DOHH2 (cell line): ENCODE measurements at regions not wholly inside any gene's neighbourhood (a gene's known extent, or its start where the extent isn't known, plus 50 kb on each side); places are given as distances from the start of the nearest gene placed in this dataset.

Source experiments
- H3F3A ChIP-seq: fragments of 200-600 bp; sonication (generic), shearing (Covaris generic); 2 replicates; pipeline ENCODE4 v1.6.0; 2016; ENCODE audit warnings: antibody characterized with exemption, mild to moderate bottlenecking; ENCODE audit not compliant: control insufficient read depth, insufficient read depth
- H3K27ac ChIP-seq: fragments of 200-600 bp; sonication (generic); 2 replicates; pipeline ENCODE4 v1.5.1; 2014; ENCODE audit warnings: low read depth, mild to moderate bottlenecking, low read length, moderate library complexity
- H3K27me3 ChIP-seq: fragments of 200-600 bp; sonication (generic); 2 replicates; pipeline ENCODE4 v1.6.1; 2014; ENCODE audit warnings: mild to moderate bottlenecking, low read length, mixed read lengths; ENCODE audit not compliant: control insufficient read depth
- H3K36me3 ChIP-seq: fragments of 200-600 bp; sonication (generic); 2 replicates; pipeline ENCODE4 v1.6.1; 2014; ENCODE audit warnings: mild to moderate bottlenecking, low read length, moderate library complexity, mixed read lengths; ENCODE audit not compliant: control insufficient read depth
- H3K4me1 ChIP-seq: fragments of 200-600 bp; sonication (generic); 2 replicates; pipeline ENCODE4 v1.6.1; 2014; ENCODE audit warnings: mild to moderate bottlenecking, low read length, mixed read lengths; ENCODE audit not compliant: control insufficient read depth
- H3K4me2 ChIP-seq: fragments of 200-600 bp; sonication (generic); 2 replicates; pipeline ENCODE4 v1.6.0; 2014; ENCODE audit warnings: mild to moderate bottlenecking, low read length, moderate library complexity
- H3K4me3 ChIP-seq: fragments of 200-600 bp; sonication (generic); 2 replicates; pipeline ENCODE4 v1.5.1; 2014; ENCODE audit warnings: mild to moderate bottlenecking, low read length, mixed read lengths
- H3K79me2 ChIP-seq: fragments of 200-600 bp; sonication (generic); 2 replicates; pipeline ENCODE4 v1.6.1; 2014; ENCODE audit warnings: mild to moderate bottlenecking, low read length, mixed read lengths; ENCODE audit not compliant: control insufficient read depth
- H3K9me2 ChIP-seq: fragments of 200-600 bp; sonication (generic); replicated peaks from 2 replicates; pipeline ENCODE4 v1.6.1; 2014; ENCODE audit warnings: mild to moderate bottlenecking, low read length, mixed read lengths; ENCODE audit not compliant: control insufficient read depth
- H3K9me3 ChIP-seq: fragments of 200-600 bp; sonication (generic); 2 replicates; pipeline ENCODE4 v1.6.1; 2014; ENCODE audit warnings: antibody characterized with exemption, low read length, mixed read lengths; ENCODE audit not compliant: control insufficient read depth, insufficient read depth
- H4K20me1 ChIP-seq: fragments of 200-600 bp; sonication (generic); 2 replicates; pipeline ENCODE4 v1.6.0; 2014; ENCODE audit warnings: low read depth, mild to moderate bottlenecking, antibody characterized with exemption, low read length, moderate library complexity; ENCODE audit not compliant: control insufficient read depth, insufficient read depth
- EZH2phosphoT487 ChIP-seq: fragments of 200-600 bp; sonication (generic); IDR thresholded peaks from 2 replicates; pipeline ENCODE4 v1.6.1; 2017; ENCODE audit warnings: borderline replicate concordance, mild to moderate bottlenecking, antibody characterized with exemption, low read length, moderate library complexity, mixed read lengths
- TF ChIP-seq, protein P1 (sequence below): fragments of 200-600 bp; sonication (generic); IDR thresholded peaks from one replicate; pipeline ENCODE4 v1.5.1; 2014; ENCODE audit warnings: antibody characterized with exemption, mild to moderate bottlenecking, low read depth, low read length; ENCODE audit not compliant: poor library complexity, severe bottlenecking

DNA sequence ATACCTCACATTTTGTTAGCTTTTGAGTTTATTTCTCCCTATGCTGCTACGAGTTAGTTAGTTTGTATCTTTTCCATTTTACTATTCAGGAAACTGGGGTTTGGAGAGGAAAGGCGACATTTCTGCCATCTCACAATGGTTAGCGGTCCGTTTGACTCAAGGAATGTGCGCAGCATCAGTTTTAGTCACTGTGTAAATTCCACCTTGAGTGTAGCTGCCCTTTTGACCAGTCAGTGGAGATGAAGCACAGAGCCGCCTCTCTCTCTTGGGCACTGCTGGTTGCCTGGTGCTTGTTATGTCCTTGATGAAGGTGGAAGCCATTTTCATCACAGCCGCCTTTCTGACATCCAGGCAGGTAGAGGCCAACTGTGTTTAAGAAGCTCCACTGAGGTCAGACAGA is 185.5 kb downstream of the SCP2D1 start:
- Histone ChIP-seq H3K27ac (no peak overlapping the region), H3K27me3 (no peaks in the 10 kb centered on the region), H3F3A (no peaks in the 10 kb centered on the region), H3K9me2 (no peaks in the 10 kb centered on the region), H3K36me3 (no peaks in the 10 kb centered on the region), H4K20me1 (no peaks in the 10 kb centered on the region), H3K4me2 (no peak overlapping the region), H3K79me2 (no peaks in the 10 kb centered on the region), H3K9me3 (no peaks in the 10 kb centered on the region), H3K4me1 (no peaks in the 10 kb centered on the region), H3K4me3 (no peak overlapping the region)
- TF ChIP-seq, protein P1, sequence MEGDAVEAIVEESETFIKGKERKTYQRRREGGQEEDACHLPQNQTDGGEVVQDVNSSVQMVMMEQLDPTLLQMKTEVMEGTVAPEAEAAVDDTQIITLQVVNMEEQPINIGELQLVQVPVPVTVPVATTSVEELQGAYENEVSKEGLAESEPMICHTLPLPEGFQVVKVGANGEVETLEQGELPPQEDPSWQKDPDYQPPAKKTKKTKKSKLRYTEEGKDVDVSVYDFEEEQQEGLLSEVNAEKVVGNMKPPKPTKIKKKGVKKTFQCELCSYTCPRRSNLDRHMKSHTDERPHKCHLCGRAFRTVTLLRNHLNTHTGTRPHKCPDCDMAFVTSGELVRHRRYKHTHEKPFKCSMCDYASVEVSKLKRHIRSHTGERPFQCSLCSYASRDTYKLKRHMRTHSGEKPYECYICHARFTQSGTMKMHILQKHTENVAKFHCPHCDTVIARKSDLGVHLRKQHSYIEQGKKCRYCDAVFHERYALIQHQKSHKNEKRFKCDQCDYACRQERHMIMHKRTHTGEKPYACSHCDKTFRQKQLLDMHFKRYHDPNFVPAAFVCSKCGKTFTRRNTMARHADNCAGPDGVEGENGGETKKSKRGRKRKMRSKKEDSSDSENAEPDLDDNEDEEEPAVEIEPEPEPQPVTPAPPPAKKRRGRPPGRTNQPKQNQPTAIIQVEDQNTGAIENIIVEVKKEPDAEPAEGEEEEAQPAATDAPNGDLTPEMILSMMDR = no peak
- TF ChIP-seq EZH2phosphoT487 = no peak

GRCh38 chr20:19000078-19000477 is 186.5 kb downstream of the SCP2D1 start:
- TF ChIP-seq EZH2phosphoT487 = no peak
- TF ChIP-seq, protein P1 = no peak
- Histone ChIP-seq H3F3A (no peaks in the 10 kb centered on the region), H3K9me2 (no peaks in the 10 kb centered on the region), H3K4me1 (no peaks in the 10 kb centered on the region), H3K4me2 (no peak overlapping the region), H3K36me3 (no peaks in the 10 kb centered on the region), H3K27ac (no peak overlapping the region), H4K20me1 (no peaks in the 10 kb centered on the region), H3K79me2 (no peaks in the 10 kb centered on the region), H3K9me3 (no peaks in the 10 kb centered on the region), H3K4me3 (no peak overlapping the region), H3K27me3 (no peaks in the 10 kb centered on the region)

GRCh38 chr20:19001177-19001576 is 187.6 kb downstream of the SCP2D1 start:
- Histone ChIP-seq H3K4me3 (no peak overlapping the region), H3K4me2 (no peak overlapping the region), H4K20me1 (no peaks in the 10 kb centered on the region), H3K36me3 (no peaks in the 10 kb centered on the region), H3K4me1 (no peaks in the 10 kb centered on the region), H3K27ac (no peak overlapping the region), H3K9me3 (no peaks in the 10 kb centered on the region), H3K27me3 (no peaks in the 10 kb centered on the region), H3K79me2 (no peaks in the 10 kb centered on the region), H3K9me2 (no peaks in the 10 kb centered on the region), H3F3A (no peaks in the 10 kb centered on the region)
- TF ChIP-seq, protein P1 = no peak
- no peak for TF ChIP-seq EZH2phosphoT487
